Inflammatory macrophage treated with lipopolysaccharide for 1 hour (primary cell): ENCODE measurements at regions not wholly inside any gene's neighbourhood (a gene's known extent, or its start where the extent isn't known, plus 50 kb on each side); places are given as distances from the start of the nearest gene placed in this dataset.

Experiments used
- DNase-seq, 2 donors: peaks; one replicate each; pipeline ENCODE4 v3.0.0-alpha.2; 2020 to 2022

DNA sequence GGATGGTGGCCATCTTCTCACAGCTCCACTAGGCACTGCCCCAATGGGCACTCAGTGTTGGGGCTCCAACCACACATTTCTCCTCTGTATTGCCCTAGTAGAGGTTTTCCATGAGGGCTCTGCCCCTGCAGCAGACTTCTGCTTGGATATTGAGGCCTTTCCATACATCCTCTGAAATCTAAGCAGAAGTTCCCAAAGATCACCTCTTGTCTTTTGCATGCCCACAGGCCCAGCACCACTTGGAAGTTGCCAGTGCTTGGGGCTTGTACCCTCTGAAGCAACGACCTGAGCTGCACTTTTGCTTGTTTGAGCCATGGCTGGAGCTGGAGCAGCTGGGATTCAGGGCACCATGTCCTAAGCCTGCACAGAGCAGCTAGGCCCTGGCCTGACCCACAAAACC, 189.1 kb upstream of the EYS start:
- DNase-seq: no peak

DNA sequence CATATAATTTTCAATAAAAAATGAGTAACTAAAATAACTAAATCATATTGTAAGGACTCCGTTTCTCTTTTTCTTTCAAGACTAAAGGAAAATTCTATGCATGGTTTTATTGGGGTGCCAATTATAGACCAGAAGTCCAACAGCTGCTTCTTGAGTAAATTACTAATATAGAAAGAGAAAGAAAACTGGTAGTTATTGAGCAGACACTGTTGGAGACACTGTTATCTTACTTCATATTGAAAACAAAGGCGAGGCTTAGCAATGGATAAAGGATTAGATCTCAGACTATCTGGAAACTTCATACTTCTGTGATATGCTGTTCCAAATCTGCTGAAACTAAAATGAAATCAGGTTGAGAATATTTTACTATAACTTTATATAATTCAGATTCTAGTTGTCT, 169.6 kb upstream of the EYS start:
- no peak for DNase-seq

DNA sequence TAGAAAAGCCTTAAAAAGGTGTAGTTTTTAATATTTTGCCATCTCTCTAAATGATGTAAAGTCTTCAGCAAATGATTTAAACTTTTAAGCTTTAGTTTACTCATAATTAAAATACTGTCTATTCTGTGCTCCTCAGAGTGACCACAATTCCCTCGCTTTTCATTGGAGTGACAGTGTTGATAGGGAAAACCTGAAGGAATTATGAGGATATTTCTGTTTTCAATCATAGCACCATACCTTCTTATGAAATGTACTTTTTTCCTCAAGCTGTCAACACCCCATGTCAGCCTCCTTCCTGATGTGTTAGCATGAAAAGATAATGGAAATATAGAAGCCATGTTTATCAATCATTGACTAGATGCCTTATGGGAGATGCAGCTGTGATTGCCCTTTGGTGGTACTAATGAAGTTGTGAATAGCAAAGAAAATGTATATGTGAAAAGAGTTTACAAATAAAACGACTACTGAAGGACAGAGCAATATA, 145.4 kb upstream of the EYS start:
- no peak for DNase-seq

DNA sequence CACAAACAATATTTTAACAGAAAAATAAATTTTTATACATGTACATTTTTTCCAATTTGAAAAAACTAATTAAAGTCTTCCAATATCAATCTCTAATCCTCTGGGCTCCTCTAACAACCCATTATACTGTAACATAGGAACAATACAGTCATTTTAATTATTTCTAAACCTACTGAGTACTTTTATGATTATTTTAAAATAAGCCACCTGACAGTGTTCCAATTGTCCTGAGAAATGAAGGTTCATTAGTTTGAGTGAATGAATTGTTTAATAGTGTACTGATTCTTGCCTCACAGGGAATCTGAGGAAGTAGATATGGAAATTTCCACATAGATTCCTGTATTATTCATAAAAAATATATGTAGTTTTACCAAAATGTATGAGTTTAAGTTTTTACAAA, 123.1 kb upstream of the EYS start:
- no peak for DNase-seq

DNA sequence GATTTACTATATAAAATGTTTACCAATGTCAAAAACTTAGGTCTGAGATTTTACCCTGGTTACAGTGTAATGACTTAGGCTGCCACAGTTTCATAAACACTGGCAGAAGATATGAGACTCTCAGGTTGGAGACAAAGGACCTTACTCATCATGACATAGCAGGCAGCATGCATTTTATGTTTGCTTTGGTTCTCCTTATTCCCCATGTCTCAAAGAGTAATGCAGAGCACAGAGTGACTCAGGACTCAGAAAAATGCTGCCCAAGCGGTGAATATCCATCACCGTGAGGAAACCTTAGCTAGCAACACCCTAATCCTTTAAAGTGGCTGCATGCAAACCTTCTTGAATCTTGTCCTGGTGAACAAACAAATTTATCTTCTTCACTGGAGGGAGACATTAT, 112.1 kb upstream of the EYS start:
- no peak for DNase-seq

DNA sequence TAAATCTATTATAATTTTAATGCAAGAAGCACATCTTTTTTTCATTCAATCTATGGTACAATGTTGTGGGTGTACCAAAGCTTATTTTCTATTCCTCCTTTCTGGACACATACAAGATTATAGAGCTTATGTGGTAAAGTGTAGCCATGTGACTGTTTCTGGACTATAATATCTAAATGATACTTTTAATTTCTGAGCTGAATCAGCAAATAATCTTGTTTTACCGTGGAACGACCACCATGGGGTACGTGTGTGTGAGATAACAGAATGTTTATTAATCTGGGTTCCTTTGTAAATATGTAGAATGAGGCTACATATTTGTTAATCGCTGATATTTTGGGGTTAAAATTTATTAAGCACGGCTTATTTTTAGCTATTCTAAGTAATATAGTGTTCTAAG, 111.5 kb upstream of the EYS start:
- no peak for DNase-seq

DNA sequence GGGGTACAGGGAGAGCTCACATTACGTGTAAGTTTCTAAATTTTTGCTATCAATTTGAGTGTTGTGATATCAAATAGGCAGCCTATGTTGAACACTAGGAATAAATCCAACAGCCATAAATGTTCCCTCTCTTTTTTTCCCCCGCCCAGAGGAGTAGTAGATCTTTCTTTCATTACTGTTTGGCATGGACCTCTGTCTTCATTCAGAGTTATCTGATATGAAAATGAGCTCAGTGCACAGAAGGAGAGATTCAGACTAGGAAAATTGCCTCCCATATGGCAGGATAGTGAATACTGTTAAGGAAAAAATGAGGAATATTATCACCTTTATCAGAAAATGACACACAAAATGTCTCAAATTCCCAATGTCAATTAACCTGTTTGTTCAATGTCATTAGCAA, 110.0 kb upstream of the EYS start:
- no peak for DNase-seq

- no peak for DNase-seq
Observed at GRCh38 chr6:65814071-65814470, 107.0 kb upstream of the EYS start.

DNA sequence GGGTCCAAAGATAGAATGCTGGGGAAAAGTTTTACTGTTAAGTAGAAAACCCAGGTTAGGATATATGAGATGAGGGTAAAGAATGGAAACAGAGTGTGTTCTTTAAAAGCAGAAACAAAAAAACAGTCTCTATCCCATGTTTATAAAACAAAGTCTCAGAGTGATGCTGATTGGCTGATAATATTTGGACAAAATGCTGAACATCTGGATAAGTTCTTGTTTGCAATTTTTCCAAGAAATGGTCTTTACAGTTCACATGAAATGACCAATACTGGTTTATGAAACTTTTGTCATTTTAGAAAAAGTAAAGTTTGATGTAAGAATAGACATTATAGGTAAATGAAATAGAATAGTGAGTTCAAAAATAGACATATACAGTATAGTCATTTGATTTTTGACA, 96.2 kb upstream of the EYS start:
- DNase-seq: no peak

DNA sequence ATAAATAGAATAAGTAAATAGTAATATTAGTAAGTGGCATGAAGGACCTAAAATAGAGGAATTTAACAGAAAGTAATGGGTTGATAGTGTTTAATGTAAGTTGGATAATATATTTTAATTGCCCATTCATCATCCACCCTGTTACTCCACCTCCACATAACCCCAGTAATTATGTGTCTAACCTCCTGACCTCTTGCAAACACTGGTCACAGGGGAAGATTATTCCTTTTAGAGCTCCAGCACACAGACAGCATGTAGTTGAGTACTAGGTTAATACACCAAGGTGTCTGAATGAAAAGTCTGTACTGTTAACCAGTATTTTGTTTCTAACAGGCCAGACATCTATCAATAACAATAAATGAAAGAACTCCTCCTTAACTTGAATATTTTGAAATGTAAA, 92.4 kb upstream of the EYS start:
- no peak for DNase-seq

DNA sequence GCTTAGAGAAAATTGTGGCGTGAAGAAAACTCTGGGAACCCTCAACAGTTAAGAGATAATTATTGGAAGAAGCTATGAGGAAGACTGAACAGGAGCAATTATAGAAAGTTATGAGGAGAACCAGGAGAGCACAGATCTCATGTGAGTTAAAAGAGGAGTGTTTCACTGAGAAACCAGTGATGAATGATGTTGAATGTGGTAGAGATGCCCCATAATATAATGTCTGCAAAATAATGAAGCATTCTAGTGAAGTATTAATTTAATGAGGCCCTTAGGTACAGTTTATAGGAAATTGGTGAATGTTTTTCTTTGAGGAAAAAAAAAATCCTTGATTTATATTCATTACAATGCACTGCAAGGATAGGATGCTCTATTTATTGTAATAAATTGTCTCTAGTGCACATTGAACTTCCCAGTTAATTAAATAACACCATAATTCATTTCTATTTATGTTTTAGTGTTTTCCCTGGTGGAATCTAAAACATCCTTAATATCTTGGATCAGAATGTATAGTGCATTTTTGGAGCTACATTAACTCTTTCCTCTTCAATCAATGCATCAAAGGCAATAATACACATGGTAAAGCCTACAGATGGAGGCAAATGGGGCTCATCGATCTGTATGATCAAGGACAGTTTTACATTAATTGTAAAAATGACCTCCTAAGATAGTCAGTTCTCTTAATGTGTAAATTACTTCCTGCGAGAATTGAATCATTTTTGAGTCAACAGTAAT, 91.4 kb upstream of the EYS start:
- no peak for DNase-seq

DNA sequence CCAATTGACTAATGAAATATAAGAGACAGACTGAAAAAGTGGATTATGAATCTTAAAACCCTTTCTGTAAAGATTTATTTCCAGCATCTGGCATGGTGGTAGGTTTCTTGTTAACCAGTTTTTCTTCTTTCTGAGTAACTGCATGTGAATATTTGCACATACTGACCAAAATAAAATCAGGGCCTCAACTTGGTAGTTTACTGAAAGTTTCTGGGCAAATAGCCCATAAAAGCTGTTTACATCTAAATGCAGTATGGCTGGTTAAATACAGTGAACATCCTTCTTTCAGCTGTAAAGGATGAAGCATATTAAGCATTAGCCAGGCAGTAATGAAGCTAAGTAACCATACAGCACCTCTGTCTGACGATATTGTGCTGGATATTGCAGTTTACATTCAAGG, 83.6 kb upstream of the EYS start:
- no peak for DNase-seq

DNA sequence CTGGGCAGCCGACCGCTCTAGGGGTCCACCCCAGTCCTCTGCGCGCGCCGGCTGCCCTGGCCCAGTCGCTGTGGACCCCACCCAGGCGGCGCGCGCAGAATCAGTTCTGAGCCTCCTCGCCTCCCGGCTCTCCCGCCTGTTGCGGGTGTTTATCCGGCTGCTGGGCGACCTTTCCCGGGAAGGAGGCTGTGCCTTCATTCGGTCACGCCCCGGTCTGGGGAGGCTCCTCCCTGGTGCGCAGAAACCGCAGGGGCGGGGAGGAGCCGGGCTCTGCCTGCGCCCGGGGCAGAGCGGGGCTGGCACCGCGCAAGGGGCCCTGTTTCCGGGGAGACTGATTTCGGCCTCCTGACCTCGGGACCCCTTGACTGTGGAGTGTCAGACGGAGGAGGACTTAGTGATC, 80.8 kb upstream of the EYS start:
- DNase-seq: no peak

DNA sequence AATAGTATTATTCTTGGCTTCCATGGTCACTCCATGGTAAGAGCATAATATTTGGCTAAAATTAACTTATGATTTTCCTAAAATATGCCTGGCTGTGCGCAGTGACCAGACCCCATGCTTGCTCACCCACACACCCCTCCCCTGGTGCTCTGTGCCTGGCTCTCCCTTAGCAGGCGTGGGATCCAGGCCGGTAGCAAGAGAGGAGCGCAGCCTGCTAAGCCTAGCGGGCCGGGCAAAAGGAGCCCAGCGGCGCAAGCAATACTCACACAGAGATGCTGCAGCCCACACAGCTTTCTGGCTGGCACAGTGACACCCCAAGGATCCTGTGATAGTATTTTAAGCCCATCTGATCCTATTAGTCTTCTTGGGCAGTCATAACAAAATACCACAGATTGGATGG, 79.8 kb upstream of the EYS start:
- DNase-seq: no peak

GRCh38 chr6:65780691-65781090, 73.7 kb upstream of the EYS start:
- DNase-seq: no peak

DNA sequence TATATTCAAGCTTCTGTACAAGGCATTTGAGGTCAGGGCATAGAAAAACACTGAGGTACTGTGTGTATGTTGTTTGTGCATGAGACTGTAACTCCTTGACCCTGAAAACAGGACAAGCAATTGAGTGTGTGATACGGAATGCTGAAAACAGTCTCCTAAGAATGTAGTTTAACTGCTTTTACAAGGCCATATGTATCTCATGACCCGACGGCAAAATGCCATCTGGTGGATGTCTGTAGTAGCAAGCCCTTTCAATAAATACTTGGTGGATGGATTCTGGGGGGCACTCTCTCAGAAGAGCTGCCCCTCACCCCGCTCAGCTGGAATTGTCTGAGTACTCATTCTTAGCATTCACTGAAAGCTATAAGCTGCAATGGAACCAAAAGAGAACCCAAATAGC, 69.3 kb upstream of the EYS start:
- no peak for DNase-seq

DNA sequence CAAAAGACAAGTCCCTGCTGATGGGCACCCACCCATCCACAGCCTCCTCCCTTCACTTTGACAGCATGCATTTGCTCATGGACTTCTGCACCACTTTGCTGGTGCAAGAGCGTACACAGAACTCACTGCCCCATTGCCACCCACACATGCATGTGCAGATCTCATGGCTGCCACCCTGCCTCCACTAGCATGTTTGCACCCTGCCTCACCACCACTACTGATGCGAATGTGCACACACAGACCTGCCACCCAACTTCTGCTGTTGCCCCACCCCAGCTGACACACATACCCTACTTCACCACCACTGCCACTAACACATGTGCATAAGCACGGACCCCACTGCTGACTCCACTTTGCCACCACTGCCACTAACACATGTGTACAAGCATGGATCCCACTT, 64.9 kb upstream of the EYS start:
- DNase-seq: no peak

- no peak for DNase-seq
Observed at GRCh38 chr6:65761890-65762289, 54.9 kb upstream of the EYS start.

DNA sequence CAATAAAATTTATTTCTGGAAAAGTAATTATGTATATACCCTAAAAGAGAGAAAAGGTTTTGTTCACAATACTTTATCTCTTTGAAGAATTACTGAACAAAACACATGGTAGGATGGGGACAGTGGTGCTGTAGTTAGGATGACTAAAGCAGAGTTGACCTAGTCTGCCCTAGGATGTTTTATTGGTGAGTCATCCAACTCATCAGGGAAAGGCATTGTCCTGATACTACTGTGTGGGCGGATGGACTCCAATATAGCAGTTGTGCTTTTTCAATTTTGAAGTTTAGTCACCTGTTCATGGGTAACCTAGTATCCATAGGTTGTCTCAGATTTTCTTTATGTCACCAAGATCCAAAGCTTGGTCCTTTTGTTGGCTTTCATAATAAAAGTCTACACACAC, 53.3 kb upstream of the EYS start:
- no peak for DNase-seq
